ENCODE measurements at regions not wholly inside any gene's neighbourhood (a gene's known extent, or its start where the extent isn't known, plus 50 kb on each side); places are given as distances from the start of the nearest gene placed in this dataset.

GRCh38 chr2:16007167-16007934, 67.0 kb downstream of the MYCN start:
- no peak for DNase-seq (ENCODE audit: low spot score)

DNA sequence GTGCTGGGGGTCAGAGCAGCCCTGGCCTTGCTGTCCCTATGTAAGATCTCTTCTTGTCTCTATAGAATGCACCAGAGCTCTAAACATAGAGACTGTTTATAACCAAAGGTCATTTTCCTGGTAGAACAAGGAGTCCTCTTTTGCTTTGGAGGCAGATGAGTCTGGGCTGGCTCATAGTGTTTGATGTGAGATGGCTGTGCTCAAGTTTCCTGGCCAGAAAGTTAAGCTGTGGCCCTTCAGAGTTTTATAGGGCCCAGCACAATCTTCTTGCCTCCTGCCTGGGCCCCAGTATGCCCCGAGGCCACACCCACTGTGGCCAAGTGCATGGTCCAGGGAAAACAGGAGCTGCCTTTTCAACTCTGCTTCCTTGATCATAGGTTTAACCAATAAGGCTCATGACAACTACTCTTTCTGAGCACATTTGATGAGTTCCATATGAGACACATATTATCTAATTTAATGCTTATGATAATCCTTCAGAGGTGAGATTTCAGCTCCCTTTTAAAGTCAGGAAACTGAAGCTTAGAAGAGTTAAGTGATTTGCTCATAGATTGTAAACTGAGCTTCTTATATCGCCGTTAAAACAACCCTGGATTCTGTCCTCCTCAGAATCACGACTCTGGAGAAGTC, 66.3 kb downstream of the MYCN start:
- DNase-seq (ENCODE audit: low spot score), result no peak

DNA sequence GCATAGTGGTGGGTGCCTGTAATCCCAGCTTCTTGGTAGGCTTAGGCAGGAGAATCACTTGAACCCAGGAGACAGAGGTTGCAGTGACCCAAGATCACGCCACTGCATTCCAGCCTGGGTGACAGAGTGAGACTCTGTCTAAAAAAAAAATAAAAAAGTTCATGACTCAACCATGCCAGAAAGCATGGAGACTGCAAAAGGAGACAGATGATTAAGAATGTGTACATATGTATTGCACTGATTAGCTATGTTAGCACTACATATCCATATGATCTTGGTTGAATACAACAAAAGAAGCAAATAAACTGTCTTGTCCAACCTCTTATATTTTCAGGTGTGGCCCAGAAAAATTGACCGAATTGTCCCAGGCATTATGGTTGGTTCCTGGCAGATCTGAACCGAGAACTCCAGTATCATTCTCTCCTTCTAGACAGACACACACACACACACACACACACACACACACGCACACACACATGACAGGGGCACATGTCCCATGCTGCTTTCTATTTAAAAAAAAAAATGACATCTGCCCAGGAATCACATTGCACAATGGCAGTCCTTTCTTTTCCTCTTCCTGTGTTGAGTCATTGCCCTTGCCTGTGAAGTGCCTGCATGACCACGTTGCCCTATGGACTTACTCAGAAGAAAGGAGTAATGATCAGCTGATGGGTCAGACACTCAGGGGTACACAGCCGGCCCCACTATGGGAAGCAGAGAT, 65.6 kb downstream of the MYCN start:
- no peak for DNase-seq (ENCODE audit: low spot score)

- DNase-seq (ENCODE audit: low spot score), result no peak
Observed at GRCh38 chr2:16005389-16005788, 65.0 kb downstream of the MYCN start.

GRCh38 chr2:16003809-16004208, 63.5 kb downstream of the MYCN start:
- no peak for DNase-seq (ENCODE audit: low spot score)

- DNase-seq (ENCODE audit: low spot score), result no peak
Observed at GRCh38 chr2:16003152-16003551, 62.8 kb downstream of the MYCN start.

DNA sequence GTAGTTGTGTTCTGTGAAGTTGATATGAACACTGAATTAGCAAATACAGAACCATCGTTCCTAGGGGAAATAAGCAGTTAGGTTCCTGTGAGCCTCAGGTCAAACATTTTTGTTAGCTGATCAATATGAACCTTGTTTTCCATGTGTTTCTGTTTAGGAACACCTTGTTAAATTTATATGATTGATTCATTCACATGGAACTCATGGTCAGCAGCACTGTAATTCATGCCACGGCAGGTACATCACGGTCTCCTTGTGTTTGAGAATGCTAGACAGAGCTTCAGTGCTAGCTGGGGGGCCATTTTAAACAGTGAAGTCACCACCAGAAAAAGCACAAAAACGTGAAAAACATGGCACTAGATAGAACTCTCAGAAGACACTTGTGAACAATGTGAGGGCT, 62.2 kb downstream of the MYCN start:
- DNase-seq (ENCODE audit: low spot score), result no peak

- no peak for DNase-seq (ENCODE audit: low spot score)
Observed at GRCh38 chr2:16002144-16002543, 61.8 kb downstream of the MYCN start.

DNA sequence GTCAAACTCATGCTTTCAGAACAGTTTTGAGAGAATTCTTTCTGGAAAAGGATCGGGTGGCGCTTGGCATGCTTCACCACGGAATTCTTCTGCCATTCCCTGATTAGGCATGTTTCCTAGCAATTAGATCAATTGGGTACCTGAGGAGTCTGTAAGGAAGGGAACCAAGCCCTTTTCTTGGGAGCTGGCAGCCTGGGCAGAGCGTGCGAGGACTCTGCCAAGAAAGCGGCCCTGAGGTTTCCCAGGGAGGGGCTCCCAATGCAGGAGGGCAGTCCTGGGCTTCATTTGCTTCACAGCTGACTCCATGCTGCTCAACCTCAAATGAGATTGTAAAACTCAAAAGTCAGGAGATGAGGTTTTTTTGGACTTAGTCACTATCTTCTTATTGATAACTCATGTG, 60.3 kb downstream of the MYCN start:
- no peak for DNase-seq (ENCODE audit: low spot score)

- DNase-seq (ENCODE audit: low spot score), result no peak
Observed at GRCh38 chr2:15999596-16000469, 59.5 kb downstream of the MYCN start.

DNA sequence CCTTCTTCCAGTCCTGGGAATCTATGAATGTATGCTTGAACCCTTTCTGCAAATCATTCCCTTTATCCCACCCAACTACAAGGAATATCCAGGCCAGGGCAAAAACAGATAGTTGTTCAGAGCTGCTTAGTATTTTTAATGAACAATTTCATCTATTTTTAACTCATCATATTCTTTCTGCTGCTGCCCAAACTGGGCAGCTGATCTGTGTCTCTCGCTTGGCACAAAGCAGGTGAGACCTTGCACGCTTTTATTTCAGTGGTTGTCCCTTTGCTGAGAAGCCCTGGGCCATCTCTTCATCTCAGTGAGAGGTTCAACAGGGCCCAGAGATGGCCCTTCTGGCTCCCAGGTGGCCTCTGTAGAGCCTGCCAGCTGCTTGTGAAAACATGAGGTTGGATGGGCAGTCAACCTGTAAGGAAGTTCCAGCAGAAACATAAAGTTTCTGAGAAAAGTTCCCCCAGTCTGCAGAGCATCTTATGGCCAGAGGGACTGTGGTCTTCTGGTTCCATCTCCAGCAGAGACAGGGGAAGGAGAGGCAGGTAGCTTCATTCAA, 57.5 kb downstream of the MYCN start:
- no peak for DNase-seq (ENCODE audit: low spot score)

DNA sequence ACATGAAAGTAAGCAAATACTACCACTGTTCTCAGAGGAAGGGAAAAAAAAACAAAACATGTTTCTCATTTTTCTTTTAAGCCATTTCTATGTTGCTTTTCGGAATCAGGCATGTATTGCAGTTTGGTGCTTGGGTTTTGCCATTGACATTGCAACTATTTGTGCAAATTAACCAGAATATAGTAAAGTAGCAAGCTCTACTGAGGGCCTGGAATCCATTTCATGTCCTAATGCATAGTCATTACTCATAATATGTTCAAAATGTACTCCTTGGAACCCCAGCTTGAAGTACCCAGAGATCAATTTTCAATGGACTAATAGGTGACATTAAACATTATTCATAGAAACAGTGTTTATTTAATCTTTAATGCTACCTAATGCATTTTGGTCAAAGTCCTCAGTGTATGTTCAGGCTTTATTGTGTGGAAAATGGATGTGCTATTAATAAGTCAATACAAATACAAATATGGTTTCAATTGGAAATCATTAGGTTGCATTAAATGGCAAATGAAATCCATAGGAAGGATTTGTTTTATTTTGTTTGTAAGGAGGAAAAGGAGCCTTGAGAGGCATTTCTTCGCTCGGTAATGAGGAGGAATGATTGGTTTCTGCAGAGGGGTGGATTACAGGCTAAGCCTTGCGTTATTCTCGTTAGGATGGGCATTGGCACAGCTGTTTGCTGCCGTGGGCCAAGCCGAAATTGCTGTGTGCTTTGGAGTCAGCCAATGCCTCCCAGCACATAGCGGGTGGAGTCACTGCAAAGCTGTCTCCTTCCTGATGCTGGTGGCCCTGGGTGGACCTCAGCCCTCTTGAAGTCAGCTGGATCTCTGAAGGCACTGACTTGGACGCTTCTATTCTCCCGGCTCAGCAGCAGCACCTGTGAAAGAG, 56.4 kb downstream of the MYCN start:
- DNase-seq (ENCODE audit: low spot score), result no peak
